ENCODE measurements at regions not wholly inside any gene's neighbourhood (a gene's known extent, or its start where the extent isn't known, plus 50 kb on each side); places are given as distances from the start of the nearest gene placed in this dataset.

DNA sequence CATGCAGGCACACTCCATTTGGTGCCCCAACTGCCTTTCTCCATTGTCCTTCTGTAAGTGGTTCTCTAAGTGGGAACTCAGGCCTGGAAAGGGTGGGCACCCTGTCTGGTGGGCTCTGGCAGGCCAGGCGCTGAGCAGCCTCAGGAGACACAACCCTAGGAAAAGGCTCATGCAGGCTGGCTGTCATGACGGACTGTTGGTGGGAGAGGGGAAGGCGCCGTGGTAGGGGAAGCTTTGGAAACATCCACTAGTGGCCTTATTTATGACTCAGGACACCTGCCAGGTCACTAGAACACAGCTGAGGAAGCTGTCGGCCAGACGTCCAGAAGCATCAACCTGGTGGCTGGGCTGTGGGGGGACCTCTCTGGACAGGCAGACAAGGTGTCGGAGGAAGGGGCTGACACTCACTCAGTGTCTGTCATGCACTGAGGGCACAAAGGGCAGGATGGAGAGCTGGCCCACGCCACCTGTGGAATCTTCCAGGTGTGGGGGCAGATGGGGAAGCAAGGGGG lies 216.0 kb downstream of the SEC14L1 start:
- Mint-ChIP-seq H3K36me3 (no peaks in the 10 kb centered on the region), H3K27ac (peak overlapping the region in 2 of 3 donors; percentile 9 to 29), H3K4me1 (peaks cover 0 to 17% (median 10%) of the 10 kb centered on the region in 4 donors), H3K27me3 (no peaks in the 10 kb centered on the region), H3K9me3 (peaks cover 0 to 2% (median 0%) of the 10 kb centered on the region in 7 donors), H3K4me3 (peak overlapping the region; percentile 32 to 69 (median 57))
- H3K27ac ChIP-seq (ENCODE audit: insufficient read depth, low read length, poor library complexity, severe bottlenecking): no peak overlapping the region
- no peak for ATAC-seq (ENCODE audit: low read depth in 2 of 2)
- H3K27me3 ChIP-seq (ENCODE audit: control insufficient read depth, insufficient read depth, low read length): no peaks in the 10 kb centered on the region
- DNase-seq: no peak
- H3K4me1 ChIP-seq (ENCODE audit: control insufficient read depth, insufficient read depth, low read length, poor library complexity, severe bottlenecking): no peaks in the 10 kb centered on the region
- no peak overlapping the region for H3K4me3 ChIP-seq (ENCODE audit: low read depth, low read length)
- H3K36me3 ChIP-seq (ENCODE audit: control insufficient read depth, insufficient read depth, low read length): no peaks in the 10 kb centered on the region
- H3K9me3 ChIP-seq (ENCODE audit: control insufficient read depth in 2 of 2, low read length in 2 of 2): no peaks in the 10 kb centered on the region

DNA sequence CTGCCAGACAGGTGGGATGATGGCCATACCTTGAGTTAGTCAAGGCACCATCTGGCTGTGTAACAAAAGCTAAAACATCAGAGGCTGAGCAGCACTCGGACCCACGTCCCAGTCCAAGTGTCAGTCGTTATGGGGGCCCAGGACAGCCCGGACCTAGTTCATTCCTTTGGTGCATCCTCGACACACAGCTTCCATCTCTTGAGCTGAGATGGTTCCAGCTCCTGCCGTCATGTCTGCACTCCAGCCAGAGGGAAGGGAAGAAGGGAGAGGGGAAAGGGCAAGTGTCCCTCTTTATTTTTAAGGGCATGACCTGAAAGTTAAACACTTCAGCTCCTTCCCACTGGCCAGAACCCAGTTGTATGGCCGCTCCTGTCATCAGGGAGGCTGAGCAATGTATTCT lies 218.0 kb downstream of the SEC14L1 start:
- Histone ChIP-seq H3K27me3 (ENCODE audit: control insufficient read depth, insufficient read depth, low read length) (no peaks in the 10 kb centered on the region), H3K4me1 (ENCODE audit: control insufficient read depth, insufficient read depth, low read length, poor library complexity, severe bottlenecking) (peaks cover 3% of the 10 kb centered on the region), H3K4me3 (ENCODE audit: low read depth, low read length) (no peak overlapping the region), H3K9me3 (ENCODE audit: control insufficient read depth in 2 of 2, low read length in 2 of 2) (no peaks in the 10 kb centered on the region), H3K36me3 (ENCODE audit: control insufficient read depth, insufficient read depth, low read length) (no peaks in the 10 kb centered on the region), H3K27ac (ENCODE audit: insufficient read depth, low read length, poor library complexity, severe bottlenecking) (no peak overlapping the region)
- Mint-ChIP-seq H3K36me3 (no peaks in the 10 kb centered on the region), H3K4me1 (peaks cover 0 to 28% (median 13%) of the 10 kb centered on the region in 4 donors), H3K27me3 (no peaks in the 10 kb centered on the region), H3K4me3 (no peak overlapping the region), H3K27ac (peak overlapping the region in 1 of 3 donors; percentile 7), H3K9me3 (peaks cover 0 to 2% (median 0%) of the 10 kb centered on the region in 7 donors)
- ATAC-seq (ENCODE audit: low read depth in 2 of 2): no peak
- no peak for DNase-seq

DNA sequence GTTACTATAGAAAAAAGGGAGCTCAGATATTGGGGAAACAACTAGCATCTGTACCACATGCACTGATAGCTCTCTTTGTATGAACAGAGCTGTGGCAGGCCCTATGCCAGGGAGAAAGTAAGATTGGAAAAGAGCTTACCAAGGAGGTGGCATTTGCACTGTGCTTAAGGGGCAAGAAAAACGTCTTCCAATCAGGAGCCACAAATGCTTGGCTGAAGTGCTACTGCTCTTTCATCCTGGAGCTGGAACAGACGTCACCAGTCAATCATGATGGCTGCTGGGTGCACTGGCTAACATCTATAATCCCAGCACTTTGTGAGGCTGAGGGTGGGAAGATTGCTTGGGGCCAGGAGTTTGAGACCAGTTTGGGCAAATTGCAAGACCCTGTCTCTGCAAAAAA lies 218.5 kb downstream of the SEC14L1 start:
- Histone ChIP-seq H3K4me1 (ENCODE audit: control insufficient read depth, insufficient read depth, low read length, poor library complexity, severe bottlenecking) (peaks cover 7% of the 10 kb centered on the region), H3K9me3 (ENCODE audit: control insufficient read depth in 2 of 2, low read length in 2 of 2) (no peaks in the 10 kb centered on the region), H3K27ac (ENCODE audit: insufficient read depth, low read length, poor library complexity, severe bottlenecking) (no peak overlapping the region), H3K36me3 (ENCODE audit: control insufficient read depth, insufficient read depth, low read length) (no peaks in the 10 kb centered on the region), H3K27me3 (ENCODE audit: control insufficient read depth, insufficient read depth, low read length) (no peaks in the 10 kb centered on the region), H3K4me3 (ENCODE audit: low read depth, low read length) (no peak overlapping the region)
- Mint-ChIP-seq H3K4me3 (no peak overlapping the region), H3K36me3 (no peaks in the 10 kb centered on the region), H3K9me3 (peaks cover 0 to 2% (median 0%) of the 10 kb centered on the region in 7 donors), H3K27ac (peak overlapping the region in 1 of 3 donors; percentile 7), H3K27me3 (no peaks in the 10 kb centered on the region), H3K4me1 (peaks cover 0 to 32% (median 17%) of the 10 kb centered on the region in 4 donors)
- ATAC-seq (ENCODE audit: low read depth in 2 of 2) (no peak), DNase-seq (no peak)

DNA sequence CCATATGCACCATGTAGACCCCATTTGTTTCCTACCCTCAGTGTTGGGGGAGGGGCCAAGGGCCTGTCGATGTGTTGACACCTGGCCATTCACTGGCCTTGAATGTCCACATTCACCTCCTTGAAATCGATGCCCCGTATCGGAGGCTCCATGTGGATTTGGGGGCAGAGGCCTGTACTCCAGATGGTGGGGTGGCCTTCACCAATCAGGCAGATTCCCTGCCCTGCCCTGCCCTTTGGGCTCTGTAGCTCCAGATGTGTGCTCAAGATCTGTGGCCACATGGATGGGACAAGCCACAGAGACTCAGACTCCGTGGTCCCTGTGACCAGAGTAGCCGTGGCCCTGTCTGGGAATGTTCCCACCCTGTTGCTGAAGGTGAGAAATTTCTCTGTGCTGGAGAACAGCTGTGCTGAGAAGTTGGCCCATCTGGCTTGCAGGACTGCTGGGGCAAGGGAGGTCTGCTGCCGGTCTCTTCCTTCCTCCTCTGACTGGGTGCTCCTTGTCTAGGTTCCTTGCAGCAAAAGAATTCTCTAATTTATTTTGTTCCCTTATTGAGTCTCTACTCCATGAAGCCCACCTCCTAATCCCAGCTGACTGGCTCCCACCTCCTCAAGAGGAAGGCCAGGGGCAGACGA lies 221.3 kb downstream of the SEC14L1 start:
- Histone ChIP-seq H3K27me3 (ENCODE audit: control insufficient read depth, insufficient read depth, low read length) (no peaks in the 10 kb centered on the region), H3K27ac (ENCODE audit: insufficient read depth, low read length, poor library complexity, severe bottlenecking) (no peak overlapping the region), H3K9me3 (ENCODE audit: control insufficient read depth in 2 of 2, low read length in 2 of 2) (no peaks in the 10 kb centered on the region), H3K4me3 (ENCODE audit: low read depth, low read length) (no peak overlapping the region), H3K4me1 (ENCODE audit: control insufficient read depth, insufficient read depth, low read length, poor library complexity, severe bottlenecking) (peaks cover 12% of the 10 kb centered on the region), H3K36me3 (ENCODE audit: control insufficient read depth, insufficient read depth, low read length) (no peaks in the 10 kb centered on the region)
- Mint-ChIP-seq H3K36me3 (no peaks in the 10 kb centered on the region), H3K4me3 (no peak overlapping the region), H3K27ac (peak overlapping the region in 1 of 3 donors; percentile 14), H3K27me3 (peaks cover 6% of the 10 kb centered on the region), H3K4me1 (peaks cover 0 to 41% (median 26%) of the 10 kb centered on the region in 4 donors), H3K9me3 (peaks cover 0 to 2% (median 0%) of the 10 kb centered on the region in 7 donors)
- ATAC-seq (ENCODE audit: low read depth in 2 of 2) (no peak), DNase-seq (no peak)

DNA sequence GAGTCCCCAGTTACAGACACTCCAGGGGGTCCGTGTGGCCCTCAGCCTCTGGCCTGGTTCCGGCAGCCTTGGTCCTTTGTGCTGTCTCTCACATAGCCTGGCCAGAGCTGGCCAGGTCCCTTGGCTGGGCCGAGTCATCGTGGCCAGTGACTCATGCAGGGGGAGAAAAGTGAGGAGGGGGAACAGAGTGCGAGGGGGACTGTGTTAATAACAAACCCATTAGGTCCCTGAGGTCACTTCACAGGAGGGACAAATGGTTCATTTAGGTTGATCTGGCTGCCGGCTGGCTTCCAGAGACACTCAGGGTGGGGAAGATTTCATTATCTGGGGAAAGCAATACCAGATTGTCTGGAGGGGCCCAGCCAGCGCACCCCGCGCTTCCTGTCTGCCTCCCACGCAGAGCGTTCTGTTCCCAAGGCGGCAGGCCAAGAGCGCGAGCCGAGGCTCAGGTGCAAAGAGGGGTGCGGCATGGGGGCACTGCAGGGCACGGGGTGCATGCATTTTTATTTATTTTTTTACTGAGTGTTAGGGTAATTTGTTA lies 223.1 kb downstream of the SEC14L1 start:
- H3K4me3 ChIP-seq (ENCODE audit: low read depth, low read length): no peak overlapping the region
- DNase-seq (no peak), ATAC-seq (ENCODE audit: low read depth in 2 of 2) (peak; percentile 36 to 37)
- H3K9me3 ChIP-seq (ENCODE audit: control insufficient read depth in 2 of 2, low read length in 2 of 2): no peaks in the 10 kb centered on the region
- Mint-ChIP-seq H3K9me3 (no peaks in the 10 kb centered on the region), H3K4me1 (peaks cover 0 to 38% (median 21%) of the 10 kb centered on the region in 4 donors), H3K4me3 (peak overlapping the region in 3 of 4 donors; percentile 66 to 72 (median 71)), H3K27me3 (peaks cover 6% of the 10 kb centered on the region), H3K27ac (peak overlapping the region in 2 of 3 donors; percentile 52 to 89), H3K36me3 (no peaks in the 10 kb centered on the region)
- no peaks in the 10 kb centered on the region for H3K27me3 ChIP-seq (ENCODE audit: control insufficient read depth, insufficient read depth, low read length)
- H3K4me1 ChIP-seq (ENCODE audit: control insufficient read depth, insufficient read depth, low read length, poor library complexity, severe bottlenecking): peaks cover 12% of the 10 kb centered on the region
- H3K36me3 ChIP-seq (ENCODE audit: control insufficient read depth, insufficient read depth, low read length): no peaks in the 10 kb centered on the region
- H3K27ac ChIP-seq (ENCODE audit: insufficient read depth, low read length, poor library complexity, severe bottlenecking): no peak overlapping the region

DNA sequence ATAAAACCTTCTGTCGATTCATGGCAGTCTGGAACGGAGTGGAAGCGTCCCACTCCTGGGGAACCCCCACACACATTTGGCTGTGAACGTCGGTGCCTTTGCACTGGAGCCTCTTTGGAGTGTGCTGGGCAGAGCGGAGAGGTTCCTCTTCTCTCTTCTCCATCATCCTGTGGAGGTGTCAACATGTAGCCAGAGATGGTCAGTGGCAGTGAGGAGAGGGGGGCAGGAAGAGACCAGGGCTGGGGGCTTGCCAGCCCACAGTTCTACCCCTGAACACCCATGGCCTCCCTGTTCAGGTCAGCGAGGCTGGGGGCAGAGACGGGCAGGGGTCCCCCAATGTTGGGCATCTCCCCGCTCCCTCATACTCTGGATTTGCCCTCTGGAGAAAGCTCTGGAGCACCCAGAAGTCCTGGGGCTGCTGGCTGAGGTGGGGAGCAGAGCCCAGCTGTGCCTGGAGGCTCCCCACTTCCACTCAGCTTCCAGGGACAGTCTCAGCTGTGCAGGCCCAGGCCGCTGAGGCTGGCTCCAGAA lies 223.7 kb downstream of the SEC14L1 start:
- Mint-ChIP-seq H3K27ac (peak overlapping the region in 1 of 3 donors; percentile 89), H3K9me3 (no peaks in the 10 kb centered on the region), H3K27me3 (peaks cover 6% of the 10 kb centered on the region), H3K36me3 (no peaks in the 10 kb centered on the region), H3K4me3 (peak overlapping the region in 2 of 4 donors; percentile 66 to 72), H3K4me1 (peaks cover 0 to 38% (median 21%) of the 10 kb centered on the region in 4 donors)
- H3K36me3 ChIP-seq (ENCODE audit: control insufficient read depth, insufficient read depth, low read length): no peaks in the 10 kb centered on the region
- DNase-seq: no peak
- no peaks in the 10 kb centered on the region for H3K9me3 ChIP-seq (ENCODE audit: control insufficient read depth in 2 of 2, low read length in 2 of 2)
- no peaks in the 10 kb centered on the region for H3K27me3 ChIP-seq (ENCODE audit: control insufficient read depth, insufficient read depth, low read length)
- no peak overlapping the region for H3K27ac ChIP-seq (ENCODE audit: insufficient read depth, low read length, poor library complexity, severe bottlenecking)
- ATAC-seq (ENCODE audit: low read depth in 2 of 2): no peak
- no peak overlapping the region for H3K4me3 ChIP-seq (ENCODE audit: low read depth, low read length)
- peaks cover 12% of the 10 kb centered on the region for H3K4me1 ChIP-seq (ENCODE audit: control insufficient read depth, insufficient read depth, low read length, poor library complexity, severe bottlenecking)

DNA sequence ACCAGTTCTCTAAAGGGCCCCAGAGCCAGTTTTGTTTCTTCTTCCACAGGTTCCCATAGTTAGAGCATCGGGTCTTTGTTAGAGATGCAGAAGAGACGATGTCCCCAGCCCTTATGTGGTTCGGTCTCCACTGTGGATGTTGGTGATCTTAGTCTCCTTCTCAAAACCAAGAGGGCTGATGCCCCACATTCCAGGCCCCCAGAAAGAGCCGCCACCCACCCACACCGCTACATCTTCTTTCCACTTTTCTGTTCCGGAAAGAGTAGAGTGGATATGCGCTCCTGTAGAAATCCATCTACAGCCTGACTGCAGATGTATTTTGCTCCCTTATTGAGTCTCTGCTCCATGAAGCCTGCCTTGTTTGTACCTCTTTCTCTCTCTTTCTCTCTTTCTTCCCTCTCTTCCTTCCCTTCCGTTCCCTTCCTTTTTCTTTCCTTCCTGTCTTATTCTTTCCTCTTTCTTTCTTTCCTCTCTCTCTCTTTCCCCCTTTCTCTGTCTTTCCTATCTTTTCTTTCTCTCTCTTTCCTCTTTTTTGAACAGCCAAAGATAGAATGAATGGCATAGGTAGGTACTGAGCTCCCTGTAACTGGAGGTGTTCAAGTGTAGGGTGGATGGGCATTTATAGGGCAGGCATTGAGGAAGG lies 224.3 kb downstream of the SEC14L1 start:
- no peaks in the 10 kb centered on the region for H3K36me3 ChIP-seq (ENCODE audit: control insufficient read depth, insufficient read depth, low read length)
- peaks cover 12% of the 10 kb centered on the region for H3K4me1 ChIP-seq (ENCODE audit: control insufficient read depth, insufficient read depth, low read length, poor library complexity, severe bottlenecking)
- H3K4me3 Mint-ChIP-seq: peak overlapping the region in 1 of 4 donors; percentile 15
- DNase-seq (no peak), ATAC-seq (ENCODE audit: low read depth in 2 of 2) (no peak)
- peak overlapping the region in 1 of 3 donors; percentile 45 for H3K27ac Mint-ChIP-seq
- no peaks in the 10 kb centered on the region for H3K27me3 ChIP-seq (ENCODE audit: control insufficient read depth, insufficient read depth, low read length)
- no peaks in the 10 kb centered on the region for H3K36me3 Mint-ChIP-seq
- H3K27ac ChIP-seq (ENCODE audit: insufficient read depth, low read length, poor library complexity, severe bottlenecking): no peak overlapping the region
- peaks cover 6% of the 10 kb centered on the region for H3K27me3 Mint-ChIP-seq
- no peaks in the 10 kb centered on the region for H3K9me3 ChIP-seq (ENCODE audit: control insufficient read depth in 2 of 2, low read length in 2 of 2)
- peaks cover 0 to 38% (median 21%) of the 10 kb centered on the region in 4 donors for H3K4me1 Mint-ChIP-seq
- H3K9me3 Mint-ChIP-seq: no peaks in the 10 kb centered on the region
- no peak overlapping the region for H3K4me3 ChIP-seq (ENCODE audit: low read depth, low read length)
